Keratinocyte (primary cell): ENCODE measurements at regions not wholly inside any gene's neighbourhood (a gene's known extent, or its start where the extent isn't known, plus 50 kb on each side); places are given as distances from the start of the nearest gene placed in this dataset.

Experiments used
- DNase-seq: peaks from one replicate; pipeline ENCODE4 v3.0.0-alpha.2; 2011; ENCODE audit warnings: low read depth, missing footprints, low spot score
- FAIRE-seq: peaks from 2 replicates; lab custom pipeline; 2011; peaks lifted over from hg19 to GRCh38; lab: Jason Lieb, UNC
- H2AFZ ChIP-seq: 2 replicates; pipeline ENCODE4 v1.6.0; 2012; ENCODE audit warnings: low read length, control low read depth, inconsistent platforms; ENCODE audit not compliant: control insufficient read depth
- H3K27ac ChIP-seq: 2 replicates; pipeline ENCODE4 v1.5.1; 2011; ENCODE audit warnings: low read length; ENCODE audit not compliant: control insufficient read depth, insufficient read depth
- H3K27me3 ChIP-seq: 3 replicates; pipeline ENCODE4 v1.6.0; 2011; ENCODE audit warnings: low read length; ENCODE audit not compliant: control insufficient read depth, insufficient read depth; ENCODE audit errors: extremely low read depth
- H3K36me3 ChIP-seq, 2 experiments: 2 replicates in 1 of 2; 3 replicates in 1 of 2; pipeline ENCODE4 v1.5.1; 2011; ENCODE audit warnings: low read length in 2 of 2, mild to moderate bottlenecking in 1 of 2; ENCODE audit not compliant: control insufficient read depth in 2 of 2, insufficient read depth in 2 of 2; ENCODE audit errors: extremely low read depth in 1 of 2
- H3K4me1 ChIP-seq: 3 replicates; pipeline ENCODE4 v1.5.1; 2011; ENCODE audit warnings: low read length; ENCODE audit not compliant: control insufficient read depth, insufficient read depth; ENCODE audit errors: extremely low read depth
- H3K4me2 ChIP-seq: 3 replicates; pipeline ENCODE4 v1.6.0; 2011; ENCODE audit warnings: low read depth, low read length; ENCODE audit not compliant: control insufficient read depth, insufficient read depth; ENCODE audit errors: extremely low read depth
- H3K4me3 ChIP-seq, 3 experiments: fragments of 200-600 bp in 1 of 3; sonication (generic) in 1 of 3; 2 replicates in 2 of 3; 3 replicates in 1 of 3; pipeline ENCODE4 v1.5.1; 2011 to 2016; ENCODE audit warnings: low read length in 3 of 3, mild to moderate bottlenecking in 3 of 3, control low read depth in 2 of 3, inconsistent platforms in 1 of 3, low read depth in 1 of 3, mixed read lengths in 1 of 3, mixed run types in 1 of 3, moderate library complexity in 1 of 3; ENCODE audit not compliant: control insufficient read depth in 2 of 3, insufficient read depth in 2 of 3; ENCODE audit errors: extremely low read depth in 1 of 3
- H3K79me2 ChIP-seq: 2 replicates; pipeline ENCODE4 v1.6.0; 2012; ENCODE audit warnings: low read length; ENCODE audit not compliant: control insufficient read depth, insufficient read depth
- H3K9ac ChIP-seq: 3 replicates; pipeline ENCODE4 v1.6.0; 2011; ENCODE audit warnings: low read length; ENCODE audit not compliant: control insufficient read depth, insufficient read depth; ENCODE audit errors: extremely low read depth
- H3K9me1 ChIP-seq: 3 replicates; pipeline ENCODE4 v1.6.0; 2011; ENCODE audit warnings: low read length; ENCODE audit not compliant: control insufficient read depth, insufficient read depth; ENCODE audit errors: extremely low read depth
- H3K9me3 ChIP-seq: 2 replicates; pipeline ENCODE4 v1.5.1; 2012; ENCODE audit warnings: low read depth, low read length; ENCODE audit not compliant: control insufficient read depth
- H4K20me1 ChIP-seq: 3 replicates; pipeline ENCODE4 v1.6.0; 2011; ENCODE audit warnings: low read length; ENCODE audit not compliant: control insufficient read depth, insufficient read depth; ENCODE audit errors: extremely low read depth
- CTCF ChIP-seq, 3 experiments: IDR thresholded peaks in 1 of 3; conservative IDR thresholded peaks in 1 of 3; optimal IDR thresholded peaks in 1 of 3; 2 replicates in 2 of 3; 3 replicates in 1 of 3; pipeline versions ENCODE3 to v1.5.1; 2011; ENCODE audit warnings: low read length in 3 of 3, mild to moderate bottlenecking in 3 of 3, moderate library complexity in 2 of 3, control low read depth in 1 of 3, inconsistent platforms in 1 of 3; ENCODE audit not compliant: insufficient read depth in 2 of 3; ENCODE audit errors: extremely low read depth in 1 of 3
- EZH2 ChIP-seq: IDR thresholded peaks from one replicate; pipeline ENCODE4 v1.6.1; 2012; ENCODE audit warnings: inconsistent platforms, mild to moderate bottlenecking, low read length, moderate library complexity
- dilution Hi-C: fragments of 300-500 bp; cut with MboI; formaldehyde crosslinking; loops from one replicate; pipeline ENCODE4 v1.7.0; 2020; ENCODE audit warnings: low sequenced_read_pairs; ENCODE audit not compliant: extremely low pct_ligation_motif_present

DNA sequence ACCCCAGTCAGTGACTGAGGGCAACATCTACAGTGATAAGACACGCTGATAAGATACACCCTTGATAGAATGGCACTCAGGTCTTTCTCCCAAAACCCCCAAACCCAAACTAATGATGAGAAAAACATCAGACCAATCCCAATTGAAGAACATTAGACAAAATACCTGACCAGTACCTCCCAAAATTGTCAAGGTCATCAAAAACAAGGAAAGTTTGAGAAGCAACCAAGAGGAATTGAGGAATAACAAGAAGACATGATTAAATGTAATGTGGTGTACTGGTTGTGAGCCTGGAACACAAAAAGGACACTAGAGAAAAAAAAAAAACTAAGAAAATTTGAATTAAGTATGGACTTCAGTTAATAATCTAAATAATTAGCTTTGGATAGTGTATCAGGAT, 222.8 kb downstream of the GAS1 start:
- H3K9me3 ChIP-seq = no peaks in the 10 kb centered on the region
- no peak for TF ChIP-seq CTCF (optimal IDR thresholded peaks at IDR 0.05 in 1 of 3, IDR thresholded peaks at IDR 0.05 in 1 of 3, conservative IDR thresholded peaks at IDR 0.05 in 1 of 3; ENCODE audit: extremely low read depth in 1 of 3, insufficient read depth in 2 of 3, low read length in 3 of 3)
- no peak for TF ChIP-seq EZH2
- H3K4me3 ChIP-seq = no peak overlapping the region
- no peaks in the 10 kb centered on the region for H3K79me2 ChIP-seq
- no peak overlapping the region for H3K4me2 ChIP-seq
- dilution Hi-C loops = no loop called here
- peaks cover 27% of the 10 kb centered on the region for H3K4me1 ChIP-seq
- no peak for DNase-seq
- no peak overlapping the region for H3K9ac ChIP-seq
- H3K27ac ChIP-seq = no peak overlapping the region
- H4K20me1 ChIP-seq = no peaks in the 10 kb centered on the region
- no peaks in the 10 kb centered on the region for H3K36me3 ChIP-seq
- peak; percentile 5 for FAIRE-seq
- H2AFZ ChIP-seq = no peak overlapping the region
- H3K9me1 ChIP-seq = no peaks in the 10 kb centered on the region
- no peaks in the 10 kb centered on the region for H3K27me3 ChIP-seq

GRCh38 chr9:86723346-86723745, 224.0 kb downstream of the GAS1 start:
- H3K27me3 ChIP-seq = no peaks in the 10 kb centered on the region
- H3K9ac ChIP-seq = no peak overlapping the region
- FAIRE-seq (no peak), DNase-seq (no peak)
- no peaks in the 10 kb centered on the region for H4K20me1 ChIP-seq
- H3K4me3 ChIP-seq = no peak overlapping the region
- no peaks in the 10 kb centered on the region for H3K9me1 ChIP-seq
- no peaks in the 10 kb centered on the region for H3K36me3 ChIP-seq
- H3K9me3 ChIP-seq = no peaks in the 10 kb centered on the region
- H3K4me2 ChIP-seq = no peak overlapping the region
- dilution Hi-C loops = no loop called here
- H2AFZ ChIP-seq = peak overlapping the region; percentile 50
- H3K79me2 ChIP-seq = no peaks in the 10 kb centered on the region
- peaks cover 27% of the 10 kb centered on the region for H3K4me1 ChIP-seq
- H3K27ac ChIP-seq = no peak overlapping the region
- no peak for TF ChIP-seq CTCF (optimal IDR thresholded peaks at IDR 0.05 in 1 of 3, IDR thresholded peaks at IDR 0.05 in 1 of 3, conservative IDR thresholded peaks at IDR 0.05 in 1 of 3; ENCODE audit: extremely low read depth in 1 of 3, insufficient read depth in 2 of 3, low read length in 3 of 3)
- no peak for TF ChIP-seq EZH2
